EL (cell line): ENCODE measurements at regions not wholly inside any gene's neighbourhood (a gene's known extent, or its start where the extent isn't known, plus 50 kb on each side); places are given as distances from the start of the nearest gene placed in this dataset.
"Not testable (repeated sequence)": the region's sequence is repeated elsewhere in the genome, so short reads cannot be mapped to it uniquely, and the experiment has no call there.

Experiments used
- DNase-seq: peaks from one replicate; pipeline ENCODE4 v3.0.0-alpha.2; 2016

GRCh38 chr7:116342125-116342524 lies 131.8 kb downstream of the TES start:
- DNase-seq, result no peak

GRCh38 chr7:116347151-116347832 lies 137.0 kb downstream of the TES start:
- DNase-seq, result no peak

GRCh38 chr7:116348346-116348745 lies 138.0 kb downstream of the TES start:
- no peak for DNase-seq

- no peak for DNase-seq
Observed at GRCh38 chr7:116351966-116352365, 141.6 kb downstream of the TES start.

- DNase-seq, result peak; percentile 10
Observed at GRCh38 chr7:116353647-116354046, 143.3 kb downstream of the TES start.

- DNase-seq, result no peak
Observed at GRCh38 chr7:116354171-116354545, 143.8 kb downstream of the TES start.

GRCh38 chr7:116354546-116355423 lies 144.4 kb downstream of the TES start:
- DNase-seq, result peak; percentile 95

- DNase-seq, result no peak
Observed at GRCh38 chr7:116355424-116355765, 144.1 kb upstream of the CAV2 start.

GRCh38 chr7:116356333-116356965 lies 143.1 kb upstream of the CAV2 start:
- no peak for DNase-seq

GRCh38 chr7:116356979-116357378 lies 142.6 kb upstream of the CAV2 start:
- DNase-seq, result no peak

GRCh38 chr7:116357781-116358670 lies 141.5 kb upstream of the CAV2 start:
- DNase-seq, result peak; percentile 67

- no peak for DNase-seq
Observed at GRCh38 chr7:116361767-116362166, 137.8 kb upstream of the CAV2 start.

- no peak for DNase-seq
Observed at GRCh38 chr7:116363637-116364432, 135.7 kb upstream of the CAV2 start.

- no peak for DNase-seq
Observed at GRCh38 chr7:116364469-116364868, 135.1 kb upstream of the CAV2 start.

- no peak for DNase-seq
Observed at GRCh38 chr7:116365797-116366196, 133.7 kb upstream of the CAV2 start.

- no peak for DNase-seq
Observed at GRCh38 chr7:116367171-116367813, 132.2 kb upstream of the CAV2 start.

GRCh38 chr7:116368965-116369364 lies 130.6 kb upstream of the CAV2 start:
- DNase-seq, result no peak

- not testable (repeated sequence) for DNase-seq
Observed at GRCh38 chr7:116371536-116371935, 128.0 kb upstream of the CAV2 start.

- DNase-seq, result not testable (repeated sequence)
Observed at GRCh38 chr7:116373229-116373628, 126.3 kb upstream of the CAV2 start.

GRCh38 chr7:116377721-116378120 lies 121.8 kb upstream of the CAV2 start:
- DNase-seq, result no peak

- DNase-seq, result no peak
Observed at GRCh38 chr7:116380025-116380424, 119.5 kb upstream of the CAV2 start.

- DNase-seq, result no peak
Observed at GRCh38 chr7:116382375-116382774, 117.2 kb upstream of the CAV2 start.
